HEK293 (cell line): ENCODE measurements at regions not wholly inside any gene's neighbourhood (a gene's known extent, or its start where the extent isn't known, plus 50 kb on each side); places are given as distances from the start of the nearest gene placed in this dataset.

Experiments
- CTCF ChIA-PET: fragments of 350-600 bp; formaldehyde crosslinking; extraction: SDS; loops from one replicate; lab custom pipeline; 2021; ENCODE audit warnings: antibody characterized with exemption; lab: Yijun Ruan, JAX
- POLR2A ChIA-PET: fragments of 300-600 bp; formaldehyde crosslinking; extraction: SDS; loops from one replicate; lab custom pipeline; 2020; ENCODE audit warnings: antibody characterized with exemption, inconsistent platforms; lab: Yijun Ruan, JAX
- H3K27ac ChIP-seq: fragments of 200-500 bp; sonication (Bioruptor generic); 2 replicates; pipeline ENCODE4 v1.5.1; 2014; ENCODE audit warnings: low read depth, low read length, control low read depth, inconsistent platforms; ENCODE audit errors: extremely low read depth
- H3K36me3 ChIP-seq, 2 experiments: fragments of 200-500 bp in 1 of 2; sonication (Bioruptor generic) in 1 of 2; 1 replicate in 1 of 2; 2 replicates in 1 of 2; pipeline ENCODE4 v1.5.1; 2014 to 2017; ENCODE audit warnings: inconsistent platforms in 2 of 2, low read length in 2 of 2; ENCODE audit not compliant: control insufficient read depth in 2 of 2, insufficient read depth in 1 of 2
- H3K4me1 ChIP-seq: fragments of 200-500 bp; sonication (Bioruptor generic); 2 replicates; pipeline ENCODE4 v1.5.1; 2014; ENCODE audit warnings: mild to moderate bottlenecking, low read length, inconsistent platforms; ENCODE audit not compliant: control insufficient read depth, insufficient read depth
- H3K4me3 ChIP-seq: 2 replicates; pipeline ENCODE4 v1.5.1; 2011; ENCODE audit warnings: low read depth, mild to moderate bottlenecking, control low read depth, low read length, moderate library complexity
- H3K9me3 ChIP-seq: fragments of 200-500 bp; sonication (Bioruptor generic); 2 replicates; pipeline ENCODE4 v1.5.1; 2014; ENCODE audit warnings: low read depth, low read length, inconsistent platforms; ENCODE audit not compliant: control insufficient read depth, insufficient read depth
- ATF2 ChIP-seq: fragments of 450-650 bp; formaldehyde crosslinking; IDR thresholded peaks from 2 replicates; pipeline ENCODE4 v1.5.1; 2016; ENCODE audit warnings: missing biosample characterization, missing genetic modification characterization, low read depth
- GLIS2 ChIP-seq: fragments of 450-650 bp; formaldehyde crosslinking; IDR thresholded peaks from 2 replicates; pipeline ENCODE4 v1.5.1; 2016; ENCODE audit warnings: missing biosample characterization, missing genetic modification characterization
- YY1 ChIP-seq: fragments of 450-650 bp; formaldehyde crosslinking; IDR thresholded peaks from 2 replicates; pipeline ENCODE4 v1.5.1; 2018; ENCODE audit warnings: missing biosample characterization, missing genetic modification characterization
- YY2 ChIP-seq: fragments of 450-650 bp; formaldehyde crosslinking; IDR thresholded peaks from 2 replicates; pipeline ENCODE4 v1.5.1; 2016; ENCODE audit warnings: missing biosample characterization, missing genetic modification characterization
- ZBTB1 ChIP-seq: fragments of 450-650 bp; formaldehyde crosslinking; IDR thresholded peaks from 2 replicates; pipeline ENCODE4 v1.5.1; 2016; ENCODE audit warnings: missing biosample characterization, missing genetic modification characterization
- ZFP69B ChIP-seq: fragments of 450-650 bp; formaldehyde crosslinking; IDR thresholded peaks from 2 replicates; pipeline ENCODE4 v1.5.1; 2016; ENCODE audit warnings: missing biosample characterization, missing genetic modification characterization
- ZNF174 ChIP-seq: fragments of 450-650 bp; formaldehyde crosslinking; IDR thresholded peaks from 2 replicates; pipeline ENCODE4 v1.5.0; 2017; ENCODE audit warnings: missing biosample characterization, mild to moderate bottlenecking, missing genetic modification characterization
- ZNF211 ChIP-seq: fragments of 450-650 bp; formaldehyde crosslinking; IDR thresholded peaks from 2 replicates; pipeline ENCODE4 v1.5.1; 2016; ENCODE audit warnings: low read depth, missing biosample characterization, missing genetic modification characterization
- ZNF302 ChIP-seq: fragments of 450-650 bp; formaldehyde crosslinking; IDR thresholded peaks from 2 replicates; pipeline ENCODE4 v1.5.1; 2016; ENCODE audit warnings: missing biosample characterization, missing genetic modification characterization, low read depth
- ZNF555 ChIP-seq: fragments of 450-650 bp; formaldehyde crosslinking; conservative IDR thresholded peaks from 2 replicates; pipeline ENCODE4 v1.5.1; 2017; ENCODE audit warnings: missing biosample characterization, mild to moderate bottlenecking, missing genetic modification characterization, inconsistent platforms
- ZNF600 ChIP-seq: fragments of 450-650 bp; formaldehyde crosslinking; IDR thresholded peaks from 2 replicates; pipeline ENCODE4 v1.5.1; 2016; ENCODE audit warnings: missing biosample characterization, missing genetic modification characterization
- TF ChIP-seq, protein P1 (sequence below): fragments of 450-650 bp; IDR thresholded peaks from 2 replicates; pipeline ENCODE4 v1.5.1; 2018; ENCODE audit warnings: missing biosample characterization, mild to moderate bottlenecking, missing genetic modification characterization
- TF ChIP-seq, protein P2 (sequence below): fragments of 450-650 bp; formaldehyde crosslinking; IDR thresholded peaks from 2 replicates; pipeline ENCODE4 v1.5.1; 2016; ENCODE audit warnings: missing biosample characterization, missing genetic modification characterization

- TF ChIP-seq ATF2 (tag by site-specific recombination) (no peak), ZBTB1 (no peak), GLIS2 (tag by site-specific recombination) (no peak), ZNF600 (tag by site-specific recombination) (no peak)
- TF ChIP-seq, protein P1, sequence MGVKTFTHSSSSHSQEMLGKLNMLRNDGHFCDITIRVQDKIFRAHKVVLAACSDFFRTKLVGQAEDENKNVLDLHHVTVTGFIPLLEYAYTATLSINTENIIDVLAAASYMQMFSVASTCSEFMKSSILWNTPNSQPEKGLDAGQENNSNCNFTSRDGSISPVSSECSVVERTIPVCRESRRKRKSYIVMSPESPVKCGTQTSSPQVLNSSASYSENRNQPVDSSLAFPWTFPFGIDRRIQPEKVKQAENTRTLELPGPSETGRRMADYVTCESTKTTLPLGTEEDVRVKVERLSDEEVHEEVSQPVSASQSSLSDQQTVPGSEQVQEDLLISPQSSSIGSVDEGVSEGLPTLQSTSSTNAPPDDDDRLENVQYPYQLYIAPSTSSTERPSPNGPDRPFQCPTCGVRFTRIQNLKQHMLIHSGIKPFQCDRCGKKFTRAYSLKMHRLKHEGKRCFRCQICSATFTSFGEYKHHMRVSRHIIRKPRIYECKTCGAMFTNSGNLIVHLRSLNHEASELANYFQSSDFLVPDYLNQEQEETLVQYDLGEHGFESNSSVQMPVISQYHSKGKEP (tag by site-specific recombination): no peak
- TF ChIP-seq, protein P2, sequence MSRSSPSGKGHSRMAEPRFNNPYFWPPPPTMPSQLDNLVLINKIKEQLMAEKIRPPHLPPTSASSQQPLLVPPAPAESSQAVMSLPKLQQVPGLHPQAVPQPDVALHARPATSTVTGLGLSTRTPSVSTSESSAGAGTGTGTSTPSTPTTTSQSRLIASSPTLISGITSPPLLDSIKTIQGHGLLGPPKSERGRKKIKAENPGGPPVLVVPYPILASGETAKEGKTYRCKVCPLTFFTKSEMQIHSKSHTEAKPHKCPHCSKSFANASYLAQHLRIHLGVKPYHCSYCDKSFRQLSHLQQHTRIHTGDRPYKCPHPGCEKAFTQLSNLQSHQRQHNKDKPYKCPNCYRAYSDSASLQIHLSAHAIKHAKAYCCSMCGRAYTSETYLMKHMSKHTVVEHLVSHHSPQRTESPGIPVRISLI (tag by site-specific recombination): no peak
- TF ChIP-seq, all 188 proteins: peak for 0
- H3K9me3 ChIP-seq: no peaks in the 10 kb centered on the region
- ChIA-PET POLR2A (no interaction called here), CTCF (interaction anchor here (0.7 kb wide), 2 partner anchors 12 to 14 kb away, joined by 3 read pairs; no protein-coding TSS in a partner anchor)
- H3K36me3 ChIP-seq: no peaks in the 10 kb centered on the region
- H3K4me1 ChIP-seq: peaks cover 7% of the 10 kb centered on the region; the same call in 1 of the 2 replicates
- no peak overlapping the region for H3K27ac ChIP-seq
- no peak overlapping the region for H3K4me3 ChIP-seq
Observed at GRCh38 chrX:17917945-17918577, 57.0 kb upstream of the RAI2 start.

DNA sequence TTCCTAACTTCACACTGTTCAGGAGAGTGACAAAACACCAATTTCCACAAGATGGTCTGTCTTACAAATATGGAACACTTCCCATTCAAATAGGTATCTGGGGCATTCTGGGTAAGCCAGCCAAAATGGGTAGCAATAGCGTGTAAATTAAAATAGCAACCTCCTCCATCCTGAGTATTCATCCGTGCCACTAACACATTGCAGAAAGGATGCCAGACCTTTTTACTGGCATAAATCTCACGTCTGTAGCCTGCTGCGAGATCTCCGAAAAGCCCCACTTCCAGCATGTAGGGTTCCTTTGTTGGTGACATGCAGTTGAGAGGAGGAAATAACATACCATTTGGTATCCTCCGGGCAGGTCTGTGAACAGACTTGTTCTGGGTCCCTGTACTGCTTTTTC lies 52.7 kb upstream of the RAI2 start:
- ChIA-PET CTCF (interaction anchor here (1.4 kb wide), 2 partner anchors 31 to 126 kb away, joined by 3 to 6 read pairs; no protein-coding TSS in a partner anchor), POLR2A (no interaction called here)
- Histone ChIP-seq H3K4me1 (no peaks in the 10 kb centered on the region), H3K9me3 (no peaks in the 10 kb centered on the region), H3K27ac (no peak overlapping the region), H3K36me3 (no peaks in the 10 kb centered on the region), H3K4me3 (no peak overlapping the region)
- TF ChIP-seq ZNF174 (tag by site-specific recombination) (no peak), ZNF555 (tag by site-specific recombination) (no peak), ZNF211 (tag by site-specific recombination) (no peak), ZNF302 (tag by site-specific recombination) (no peak), ZFP69B (tag by site-specific recombination) (no peak), YY1 (no peak), YY2 (no peak)
